Transverse colon (tissue), 4 donors: ENCODE measurements at regions not wholly inside any gene's neighbourhood (a gene's known extent, or its start where the extent isn't known, plus 50 kb on each side); places are given as distances from the start of the nearest gene placed in this dataset.

Source experiments
- POLR2AphosphoS5 ChIP-seq, 3 donors: sonication (generic); formaldehyde crosslinking; IDR thresholded peaks; one replicate each; pipeline ENCODE4 v1.6.1; 2016; ENCODE audit warnings: antibody characterized with exemption in 3 of 3
- TF ChIP-seq, protein P1 (sequence below), 5 experiments: fragments of 200-600 bp in 3 of 5; fragments of 450-650 bp in 2 of 5; sonication (generic) in 3 of 5; IDR thresholded peaks; 1 replicate in 2 of 5; 2 replicates in 3 of 5; pipeline ENCODE4 v1.5.1; 2016 to 2017; ENCODE audit warnings: antibody characterized with exemption in 5 of 5, inconsistent platforms in 3 of 5, mild to moderate bottlenecking in 2 of 5, moderate library complexity in 1 of 5

GRCh38 chr6:86723729-86724128 is 213.6 kb upstream of the HTR1E start:
- TF ChIP-seq, protein P1, sequence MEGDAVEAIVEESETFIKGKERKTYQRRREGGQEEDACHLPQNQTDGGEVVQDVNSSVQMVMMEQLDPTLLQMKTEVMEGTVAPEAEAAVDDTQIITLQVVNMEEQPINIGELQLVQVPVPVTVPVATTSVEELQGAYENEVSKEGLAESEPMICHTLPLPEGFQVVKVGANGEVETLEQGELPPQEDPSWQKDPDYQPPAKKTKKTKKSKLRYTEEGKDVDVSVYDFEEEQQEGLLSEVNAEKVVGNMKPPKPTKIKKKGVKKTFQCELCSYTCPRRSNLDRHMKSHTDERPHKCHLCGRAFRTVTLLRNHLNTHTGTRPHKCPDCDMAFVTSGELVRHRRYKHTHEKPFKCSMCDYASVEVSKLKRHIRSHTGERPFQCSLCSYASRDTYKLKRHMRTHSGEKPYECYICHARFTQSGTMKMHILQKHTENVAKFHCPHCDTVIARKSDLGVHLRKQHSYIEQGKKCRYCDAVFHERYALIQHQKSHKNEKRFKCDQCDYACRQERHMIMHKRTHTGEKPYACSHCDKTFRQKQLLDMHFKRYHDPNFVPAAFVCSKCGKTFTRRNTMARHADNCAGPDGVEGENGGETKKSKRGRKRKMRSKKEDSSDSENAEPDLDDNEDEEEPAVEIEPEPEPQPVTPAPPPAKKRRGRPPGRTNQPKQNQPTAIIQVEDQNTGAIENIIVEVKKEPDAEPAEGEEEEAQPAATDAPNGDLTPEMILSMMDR (IDR thresholded peaks at IDR 0.05) = no peak
- no peak for TF ChIP-seq POLR2AphosphoS5 (IDR thresholded peaks at IDR 0.05)
